ENCODE measurements at regions not wholly inside any gene's neighbourhood (a gene's known extent, or its start where the extent isn't known, plus 50 kb on each side); places are given as distances from the start of the nearest gene placed in this dataset.
"Not testable (repeated sequence)": the region's sequence is repeated elsewhere in the genome, so short reads cannot be mapped to it uniquely, and the experiment has no call there.

DNA sequence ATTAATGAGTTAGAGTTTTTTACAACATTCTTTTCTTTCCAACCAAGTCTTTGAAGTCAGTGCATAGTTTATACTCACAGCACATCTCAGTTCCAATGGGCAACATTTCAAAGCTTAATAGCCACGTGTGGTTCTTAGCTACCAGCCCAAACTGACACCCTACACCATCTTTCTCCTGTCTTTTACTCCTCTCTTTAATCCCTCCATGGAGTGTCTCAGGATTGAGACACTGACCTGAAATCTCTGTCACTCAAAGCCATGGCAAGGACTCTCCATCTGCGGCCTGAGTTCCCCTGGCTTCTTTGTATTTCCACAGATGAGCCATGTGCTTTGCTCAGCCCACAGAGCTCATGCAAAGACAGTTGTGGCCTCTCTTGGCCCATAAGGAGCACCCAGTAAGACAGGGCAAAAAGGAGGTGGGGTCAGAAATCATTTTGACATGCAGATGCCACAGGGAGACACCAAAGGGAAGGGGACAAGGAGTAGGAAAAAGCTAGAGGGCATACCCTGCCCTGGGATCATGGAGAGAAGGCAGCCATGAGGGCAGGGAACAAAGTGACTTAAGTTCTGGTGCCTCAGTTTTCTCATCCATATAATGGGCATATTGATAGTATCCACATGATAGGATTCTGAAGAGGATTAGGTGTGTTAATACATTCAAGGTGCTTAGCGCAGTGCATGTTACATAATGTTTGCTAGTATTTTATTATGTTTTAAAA, 493.6 kb upstream of the PROK2 start:
- no peak for DNase-seq (ENCODE audit: low read depth in 2 of 2)

DNA sequence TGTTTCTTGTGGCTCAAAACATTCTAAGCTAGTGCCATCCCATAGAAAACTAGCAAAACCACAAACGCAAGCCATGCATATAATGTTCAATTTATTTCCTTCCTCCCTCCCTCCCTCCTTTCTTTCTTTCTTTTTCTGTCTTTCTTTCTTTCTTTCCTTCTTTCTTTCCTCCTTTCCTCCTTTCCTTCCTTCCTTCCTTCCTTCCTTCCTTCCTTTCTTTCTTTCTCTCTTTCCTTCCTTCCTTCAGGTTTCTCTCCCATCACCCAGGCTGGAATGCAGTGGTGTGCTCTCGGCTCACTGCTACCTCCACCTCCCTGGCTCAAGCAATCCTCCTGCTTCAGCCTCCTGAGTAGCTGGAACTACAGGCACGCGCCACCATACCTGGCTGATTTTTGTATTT, 492.8 kb upstream of the PROK2 start:
- DNase-seq (ENCODE audit: low read depth in 2 of 2) = no peak

DNA sequence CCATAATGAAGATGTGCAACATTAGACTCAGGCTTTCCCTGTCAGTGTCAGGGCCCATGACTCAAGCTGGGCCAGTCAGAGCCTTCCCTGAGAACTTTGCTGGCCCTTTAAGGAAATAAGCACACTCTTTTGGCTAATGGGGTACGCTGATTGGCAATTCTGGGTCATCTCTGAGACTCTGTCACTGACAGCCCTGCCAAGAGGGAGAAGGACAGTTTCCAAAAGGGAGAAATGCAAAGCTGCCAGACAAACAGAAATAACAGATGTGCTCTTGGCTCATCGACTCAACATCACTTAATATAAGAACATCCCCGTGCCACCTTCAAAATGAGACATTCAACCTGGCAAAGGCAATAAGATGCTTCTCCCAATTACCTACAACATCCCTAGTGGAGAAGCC, 491.9 kb upstream of the PROK2 start:
- no peak for DNase-seq (ENCODE audit: low read depth in 2 of 2)

DNA sequence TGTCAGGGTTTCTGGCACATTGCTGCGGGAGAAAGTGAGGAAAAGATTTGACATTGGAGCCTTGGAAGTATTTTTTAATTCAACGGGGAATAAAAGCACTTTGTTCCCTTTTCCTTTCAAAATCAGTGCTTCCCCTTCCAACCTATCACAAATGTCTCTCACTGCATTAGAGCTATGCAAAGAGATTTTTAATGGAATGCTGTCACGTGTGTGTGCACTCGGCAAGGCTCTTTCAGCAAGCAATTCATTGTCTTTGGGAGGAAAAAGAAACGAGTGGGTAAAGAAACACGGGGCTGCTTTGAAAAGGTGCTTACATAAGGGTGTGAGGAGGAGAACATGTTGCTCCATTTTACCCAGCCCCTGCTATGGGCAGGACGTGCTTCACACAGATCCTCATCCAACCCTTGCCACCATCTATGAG, 490.4 kb upstream of the PROK2 start:
- no peak for DNase-seq (ENCODE audit: low read depth in 2 of 2)

DNA sequence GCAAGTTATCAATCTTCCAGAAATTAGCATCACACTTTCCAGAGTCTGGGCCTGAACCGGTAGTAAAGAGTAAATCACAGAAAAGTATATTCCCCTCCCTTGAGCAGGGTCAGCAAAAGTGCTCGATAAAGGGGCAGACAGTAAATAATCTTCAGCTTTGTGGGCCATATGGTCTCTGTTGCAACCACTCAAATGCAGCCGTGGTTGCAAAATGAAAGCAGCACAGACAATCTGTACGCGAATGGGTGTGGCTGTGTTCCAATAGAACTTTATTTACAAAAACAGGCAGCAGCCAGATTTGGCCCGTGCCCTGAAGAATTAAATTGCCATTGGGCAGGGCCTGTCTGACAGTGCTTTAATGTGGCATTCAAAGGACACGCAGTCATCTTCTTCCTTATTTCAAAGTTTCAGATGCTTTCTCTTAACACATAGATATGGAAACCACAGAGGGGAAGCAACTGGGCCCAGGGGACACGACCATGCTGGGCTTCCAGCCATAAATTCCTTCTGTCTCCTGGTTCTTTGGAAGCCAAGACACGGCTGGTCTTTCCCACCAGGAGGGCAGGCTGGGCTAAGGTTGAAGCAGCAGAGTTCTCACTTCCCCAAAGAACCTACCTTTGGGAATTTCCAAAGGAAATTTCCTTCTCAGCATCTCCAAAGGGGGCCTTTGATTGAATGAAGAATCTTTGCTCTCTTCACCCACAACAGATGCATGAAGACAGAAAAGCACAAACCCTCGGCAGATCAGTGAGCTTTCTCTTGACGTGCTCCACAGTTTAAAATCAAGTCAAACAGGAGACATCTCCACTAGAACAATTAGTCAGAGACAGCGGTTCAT, 489.8 kb upstream of the PROK2 start:
- DNase-seq (ENCODE audit: low read depth in 2 of 2) = no peak

DNA sequence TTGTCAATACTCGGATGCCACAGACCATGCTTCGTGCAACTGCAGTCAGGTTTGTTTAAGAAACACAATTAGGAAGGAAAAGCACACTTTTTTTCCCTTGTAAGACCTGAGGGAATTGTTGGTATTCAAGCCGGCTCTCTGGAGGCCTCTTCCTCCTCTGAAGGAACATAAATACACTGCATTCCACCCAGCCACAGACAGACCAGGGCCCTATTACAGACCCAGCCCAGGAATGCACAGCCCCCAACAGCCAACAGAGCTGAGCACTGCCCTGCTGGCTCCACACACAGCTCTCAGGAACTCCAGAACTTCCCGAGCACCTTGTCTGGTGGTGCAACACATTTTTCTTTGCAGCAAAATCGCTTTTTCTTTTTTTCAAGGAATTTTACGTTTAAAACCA, 488.7 kb upstream of the PROK2 start:
- no peak for DNase-seq (ENCODE audit: low read depth in 2 of 2)

DNA sequence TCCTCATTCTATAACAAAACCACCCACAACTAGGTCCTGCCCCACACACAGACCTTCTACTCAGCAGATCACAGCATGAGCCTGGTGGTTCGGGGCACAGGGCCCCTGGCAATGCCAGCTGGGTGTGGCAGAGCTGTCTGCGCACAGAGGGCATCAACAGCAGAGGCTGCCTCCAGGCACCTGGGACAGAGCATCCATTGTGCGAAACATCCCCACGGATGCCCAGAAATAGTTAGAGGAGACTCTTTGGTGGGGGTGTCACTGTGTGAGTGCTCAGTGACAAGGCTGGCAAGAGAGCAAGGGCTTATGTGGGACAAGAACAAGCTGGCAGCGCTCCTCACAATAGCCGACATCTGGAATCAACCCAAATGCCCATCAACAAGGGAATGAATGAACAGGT, 487.4 kb upstream of the PROK2 start:
- no peak for DNase-seq (ENCODE audit: low read depth in 2 of 2)

DNA sequence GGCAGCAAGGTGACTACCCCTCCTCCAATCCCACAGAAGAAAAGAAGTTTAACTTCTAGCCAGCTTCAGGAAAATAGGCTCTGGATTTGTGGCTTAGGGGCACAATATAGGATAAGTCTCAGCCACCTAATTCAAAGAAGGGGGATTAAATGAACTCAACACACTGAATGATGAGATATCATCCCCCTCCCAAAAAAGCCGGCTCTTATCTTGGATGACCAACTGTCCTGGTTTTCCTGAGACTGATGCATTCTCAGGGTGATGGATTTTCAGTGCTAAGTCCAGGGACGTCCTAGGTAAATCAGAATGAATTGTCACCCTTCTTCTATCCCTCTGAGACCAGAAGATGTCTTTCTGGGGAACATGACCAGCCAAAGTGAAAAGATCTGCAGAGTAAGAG, 487.0 kb upstream of the PROK2 start:
- DNase-seq (ENCODE audit: low read depth in 2 of 2) = no peak

DNA sequence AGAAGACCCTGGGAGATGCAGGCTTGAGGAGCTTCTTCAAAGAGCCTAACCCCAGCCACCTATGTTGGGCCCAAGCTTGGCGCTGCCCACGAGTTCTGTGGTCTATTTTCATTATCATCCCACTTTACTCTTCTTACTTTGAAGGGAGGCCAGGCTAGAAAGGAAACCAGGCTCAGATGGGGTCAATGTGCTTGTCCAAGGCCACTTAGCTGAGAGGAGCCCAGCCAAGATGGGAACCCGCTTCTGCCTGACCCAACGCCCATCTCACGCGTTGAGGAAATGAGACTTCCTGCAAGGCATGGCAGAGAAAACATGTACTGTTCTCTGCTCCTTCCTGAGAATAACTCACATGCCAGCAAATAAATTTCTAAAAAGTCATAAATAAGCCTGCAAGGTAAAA, 486.3 kb upstream of the PROK2 start:
- no peak for DNase-seq (ENCODE audit: low read depth in 2 of 2)

DNA sequence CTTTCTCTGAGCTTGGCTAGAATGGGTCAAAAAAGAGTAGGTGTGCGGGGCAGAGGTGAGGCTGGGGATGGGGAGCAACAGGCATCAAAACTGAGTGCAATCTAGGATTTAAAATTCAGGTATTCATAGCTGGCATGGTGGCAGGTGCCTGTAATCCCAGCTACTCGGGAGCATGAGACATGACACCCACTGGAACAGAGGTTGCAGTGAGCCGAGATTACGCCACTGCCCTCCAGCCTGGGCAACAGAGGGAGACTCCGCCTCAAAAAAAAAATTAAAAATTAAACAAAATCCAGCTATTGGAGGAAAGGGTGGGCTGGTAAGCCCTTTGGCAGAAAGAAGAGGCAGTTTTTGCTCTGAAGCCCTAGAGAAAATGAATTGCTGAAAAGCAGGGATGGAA, 485.8 kb upstream of the PROK2 start:
- no peak for DNase-seq (ENCODE audit: low read depth in 2 of 2)

DNA sequence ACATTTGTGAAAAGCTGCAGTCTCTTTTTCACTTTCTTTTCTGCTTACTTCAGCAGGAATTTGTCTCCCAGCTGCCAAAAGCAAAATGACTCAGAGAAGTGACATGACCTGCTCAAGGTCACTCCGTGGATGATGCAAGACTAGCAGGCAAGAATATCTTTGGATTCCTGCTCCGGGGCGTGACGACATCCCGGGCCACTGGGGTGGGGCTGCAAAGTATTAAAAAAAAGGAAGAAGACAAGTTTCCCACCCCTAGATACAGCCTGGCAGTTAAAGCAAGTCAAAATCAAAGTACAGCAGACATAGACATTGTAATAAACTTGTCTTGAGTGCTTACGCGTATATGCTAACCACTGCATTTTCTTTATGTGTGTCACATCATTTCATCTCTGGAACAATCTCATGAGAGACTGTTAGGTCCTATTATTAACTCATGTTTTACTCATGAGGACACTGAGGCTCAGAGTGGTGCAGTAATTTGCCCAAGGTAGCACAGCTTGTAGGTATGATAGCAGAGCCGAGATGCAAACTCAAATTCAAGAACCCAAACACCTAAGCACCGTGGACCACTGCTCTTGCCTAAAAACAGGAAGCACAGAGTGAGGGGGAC, 485.2 kb upstream of the PROK2 start:
- no peak for DNase-seq (ENCODE audit: low read depth in 2 of 2)

DNA sequence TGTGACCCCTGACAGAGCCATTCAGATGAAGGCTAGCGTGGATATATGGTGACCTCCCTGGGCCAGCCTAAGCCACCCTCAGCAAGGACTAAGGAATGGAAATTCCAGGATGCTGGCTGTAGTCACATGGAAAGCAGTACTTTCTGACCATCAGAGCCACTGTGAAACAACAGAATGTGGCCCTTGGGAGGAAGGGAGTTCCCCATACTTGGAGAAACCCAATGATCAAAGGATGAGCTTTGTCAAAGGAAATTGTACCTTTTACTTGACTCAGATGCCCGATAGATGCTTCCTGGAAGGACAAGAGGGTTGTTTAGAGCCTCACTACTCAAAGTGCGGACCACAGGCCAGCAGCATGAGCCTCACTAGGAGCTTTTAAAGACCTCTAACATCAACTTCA, 484.5 kb upstream of the PROK2 start:
- DNase-seq (ENCODE audit: low read depth in 2 of 2) = no peak

DNA sequence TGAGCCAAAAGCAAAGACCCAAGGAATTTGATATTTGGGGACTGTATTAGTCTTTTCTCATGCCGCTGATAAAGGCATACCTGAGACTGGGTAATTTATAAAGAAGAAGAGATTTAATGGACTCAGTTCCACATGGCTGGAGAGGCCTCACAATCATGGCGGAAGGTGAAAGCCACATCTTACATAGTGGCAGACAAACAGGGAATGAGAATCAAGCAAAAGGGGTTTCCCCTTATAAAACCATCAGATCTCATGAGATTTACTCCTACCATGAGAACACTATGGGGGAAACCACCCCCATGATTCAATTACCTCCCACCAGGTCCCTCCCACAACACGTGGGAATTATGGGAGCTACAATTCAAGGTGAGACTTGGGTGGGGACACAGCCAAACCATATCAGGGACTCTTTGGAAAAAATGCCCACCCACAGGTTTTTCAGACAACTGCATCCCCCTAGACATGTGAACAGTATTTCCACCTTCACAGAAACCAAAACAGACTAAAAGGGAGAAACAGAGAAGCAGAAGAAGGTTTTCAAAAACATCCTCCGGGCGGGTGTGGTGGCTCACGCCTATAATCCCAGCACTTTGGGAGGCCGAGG, 482.1 kb upstream of the PROK2 start:
- not testable (repeated sequence) for DNase-seq (ENCODE audit: low read depth in 2 of 2)

DNA sequence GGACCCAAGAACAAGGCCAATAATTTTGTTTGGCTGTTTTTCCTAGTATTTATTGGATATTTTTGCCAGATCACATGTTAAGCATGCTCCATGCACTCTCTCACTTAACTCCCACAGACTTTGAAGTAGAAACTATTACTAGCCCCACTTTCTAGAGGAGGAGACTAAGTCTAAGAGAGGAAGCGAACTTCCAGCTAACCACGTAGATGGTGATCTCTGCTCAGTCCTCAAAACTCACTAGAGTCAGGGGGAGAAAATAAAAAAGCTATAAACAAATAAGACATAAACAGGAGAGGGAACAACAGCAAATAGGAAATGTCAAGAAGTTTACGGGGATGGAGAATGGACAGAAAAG, 481.0 kb upstream of the PROK2 start:
- no peak for DNase-seq (ENCODE audit: low read depth in 2 of 2)

DNA sequence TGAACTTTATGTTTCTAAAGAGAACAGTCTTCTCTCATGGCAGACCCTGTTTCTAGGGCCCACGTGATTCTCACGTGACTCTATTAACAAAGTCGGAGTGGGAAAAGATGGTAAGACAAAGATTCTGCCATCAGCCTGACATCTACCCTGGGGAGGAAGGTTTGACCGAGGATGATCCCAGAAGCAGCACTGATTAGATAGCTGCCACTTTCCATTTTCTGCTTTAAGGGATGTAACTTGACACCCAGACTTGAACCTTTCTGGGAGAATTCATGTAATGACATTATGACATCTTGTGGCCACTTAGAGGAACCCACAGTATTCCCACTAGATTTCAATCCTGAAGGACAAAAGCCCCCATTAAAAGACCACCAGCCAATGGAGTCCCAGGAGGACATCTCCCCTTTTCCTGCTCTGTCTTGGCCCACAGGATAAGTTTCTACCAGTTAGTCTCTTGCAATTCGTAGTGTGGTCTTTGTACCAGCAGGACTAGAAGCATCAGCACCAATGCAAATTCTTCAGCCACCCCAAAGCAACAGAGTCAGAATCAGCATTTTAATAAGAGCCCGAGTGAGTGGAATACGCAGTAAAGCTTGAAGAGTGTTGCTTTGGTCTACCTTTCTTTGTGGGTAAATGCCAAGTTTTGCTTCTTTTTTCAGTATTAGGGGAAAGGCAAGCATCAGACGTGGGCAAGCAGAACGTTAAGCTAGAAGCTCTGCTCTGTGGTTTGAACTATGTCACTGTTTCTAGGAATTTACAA, 480.5 kb upstream of the PROK2 start:
- DNase-seq (ENCODE audit: low read depth in 2 of 2) = no peak

DNA sequence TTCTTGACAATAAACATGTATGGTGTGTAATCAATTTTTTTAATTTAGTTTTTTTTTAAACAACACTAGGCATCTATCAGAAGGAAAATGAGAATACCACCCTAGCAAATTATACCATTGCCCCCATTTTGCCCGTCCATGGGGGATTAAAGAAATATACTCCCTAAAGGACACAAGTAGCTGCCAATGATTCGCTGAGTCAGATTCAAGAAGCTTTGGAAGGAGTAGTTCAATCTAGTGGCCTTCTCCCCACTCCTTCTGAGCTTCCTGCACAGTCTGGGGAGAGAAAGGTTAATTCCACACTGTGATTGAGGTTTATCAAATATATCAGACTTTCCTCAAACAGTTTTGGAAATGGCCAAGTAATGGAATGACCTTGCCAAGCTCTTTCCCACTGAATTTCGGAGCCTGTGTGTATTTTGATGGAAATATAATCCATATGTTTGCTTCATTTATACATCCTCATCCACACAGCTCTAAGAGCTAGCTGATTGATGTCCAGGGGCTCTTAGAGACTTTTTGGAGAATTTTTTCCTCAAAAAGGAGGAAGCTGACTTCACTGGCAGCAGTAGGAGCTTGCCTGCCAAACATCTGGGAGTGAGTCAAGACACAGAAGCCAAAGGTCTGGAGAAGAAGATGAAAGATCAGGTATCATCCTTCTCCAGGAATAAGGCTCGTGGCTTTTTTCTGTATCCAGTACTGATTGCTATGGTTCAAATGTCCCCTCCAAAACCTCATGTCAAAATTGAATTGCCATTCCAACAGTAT, 478.5 kb upstream of the PROK2 start:
- DNase-seq (ENCODE audit: low read depth in 2 of 2) = no peak

DNA sequence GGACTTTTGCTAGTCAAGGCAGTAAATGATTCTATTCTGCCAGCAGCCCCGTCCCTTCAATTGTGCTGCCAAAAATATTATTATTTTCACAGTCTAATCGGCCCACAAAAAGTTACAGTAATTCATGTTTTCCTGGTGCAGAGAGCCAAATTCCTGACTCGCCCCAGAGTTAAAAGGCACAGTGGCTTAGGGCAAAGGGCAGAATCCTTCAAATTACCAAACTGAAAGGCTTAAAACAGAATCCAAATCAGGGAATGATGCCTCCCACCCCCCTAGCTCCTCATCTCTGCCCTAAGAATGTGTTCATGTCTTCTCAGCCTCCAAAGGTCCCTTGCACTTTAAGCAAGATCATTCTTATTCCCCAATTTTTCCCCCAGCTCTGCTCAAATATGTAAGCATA, 477.8 kb upstream of the PROK2 start:
- DNase-seq (ENCODE audit: low read depth in 2 of 2) = no peak

DNA sequence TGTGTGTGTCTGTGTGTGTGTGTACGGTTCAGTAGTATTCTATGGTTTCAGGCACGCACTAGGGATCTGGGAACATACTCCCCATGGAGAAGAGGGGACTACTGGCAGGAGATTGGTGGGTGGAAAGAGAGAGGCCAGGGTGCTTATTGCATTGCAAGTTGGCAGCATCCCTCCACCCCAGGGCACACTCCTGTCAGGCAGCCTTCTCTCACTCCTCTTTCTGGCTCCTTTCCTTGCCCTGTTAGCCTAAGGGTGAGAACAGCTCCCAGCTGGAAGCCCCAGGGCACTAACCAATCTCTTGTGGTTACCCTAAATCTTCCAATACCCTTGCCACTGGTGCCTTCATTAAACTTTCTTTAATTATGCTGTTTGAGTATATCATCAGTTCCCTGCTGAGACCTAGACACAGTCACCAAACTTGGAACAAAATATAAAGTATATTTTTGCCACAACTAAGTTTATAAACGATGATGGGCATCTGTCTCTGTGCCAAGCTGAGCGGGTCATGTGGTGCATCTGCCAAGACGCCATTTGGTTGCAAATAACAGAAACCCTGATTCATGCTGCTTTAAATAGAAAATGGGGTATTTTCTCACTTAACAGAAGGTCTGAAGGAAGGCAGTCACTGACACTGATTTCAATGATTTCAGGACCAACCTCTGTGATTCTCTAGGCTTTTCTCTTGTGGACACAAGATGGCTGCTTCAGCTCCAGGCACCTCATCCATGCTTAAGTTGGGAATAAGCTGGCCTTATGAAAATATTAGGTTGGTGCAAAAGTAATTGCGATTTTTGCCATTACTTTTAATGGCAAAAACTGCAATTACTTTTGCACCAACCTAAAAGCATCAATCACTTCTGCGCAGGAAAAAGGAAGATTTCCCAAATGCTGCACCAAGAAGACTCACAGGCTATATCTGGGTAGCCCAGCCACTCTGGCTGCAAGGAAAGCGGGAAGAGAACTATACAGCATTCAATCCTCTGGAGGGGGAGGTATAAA, 476.9 kb upstream of the PROK2 start:
- DNase-seq (ENCODE audit: low read depth in 2 of 2) = no peak

DNA sequence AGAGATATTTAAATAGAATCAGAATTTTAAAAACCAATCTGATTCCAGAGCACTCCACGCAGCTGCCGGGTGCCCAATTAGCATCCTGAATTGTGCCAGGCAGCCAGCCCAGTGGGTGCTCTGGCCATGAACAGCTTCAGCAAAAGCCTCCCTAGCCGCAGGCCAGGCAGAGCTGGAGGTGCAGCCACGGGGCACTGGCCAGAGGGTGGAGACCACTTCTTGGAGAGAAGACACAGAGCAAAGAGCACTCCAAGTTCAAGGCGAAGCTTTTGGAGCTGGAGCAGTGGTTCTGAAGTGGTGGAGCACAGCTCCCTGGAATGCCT, 475.6 kb upstream of the PROK2 start:
- no peak for DNase-seq (ENCODE audit: low read depth in 2 of 2)

All from activated CD8-positive, alpha-beta memory T cell treated with anti-CD3 and anti-CD28 coated beads for 4 hours (primary cell).